Cardiac muscle cell (in vitro differentiated cells and primary cell): ENCODE measurements at regions not wholly inside any gene's neighbourhood (a gene's known extent, or its start where the extent isn't known, plus 50 kb on each side); places are given as distances from the start of the nearest gene placed in this dataset.

Source experiments
- DNase-seq, 2 donors: peaks; one replicate each; pipeline versions ENCODE4 v3.0.0 to v3.0.0-alpha.2; 2010 to 2017; ENCODE audit warnings: low read depth in 1 of 2, low spot score in 1 of 2
- H3K27ac ChIP-seq: fragments of 200-600 bp; sonication (generic); 2 replicates; pipeline ENCODE4 v1.5.1; 2016
- H3K27me3 ChIP-seq: fragments of 200-600 bp; sonication (generic); 2 replicates; pipeline ENCODE4 v1.6.0; 2016; ENCODE audit warnings: control low read depth
- H3K36me3 ChIP-seq: fragments of 200-600 bp; sonication (generic); 2 replicates; pipeline ENCODE4 v1.5.1; 2016; ENCODE audit warnings: control low read depth
- H3K4me1 ChIP-seq: fragments of 200-600 bp; sonication (generic); 2 replicates; pipeline ENCODE4 v1.8.1; 2017; ENCODE audit warnings: low read depth, mild to moderate bottlenecking, mixed run types
- H3K4me3 ChIP-seq: fragments of 200-600 bp; sonication (generic); 2 replicates; pipeline ENCODE4 v1.5.1; 2016; ENCODE audit warnings: mild to moderate bottlenecking
- H3K9me3 ChIP-seq: fragments of 200-600 bp; sonication (generic); 2 replicates; pipeline ENCODE4 v1.5.1; 2017; ENCODE audit warnings: low read depth, mild to moderate bottlenecking, control low read depth
- TF ChIP-seq, protein P1 (sequence below): IDR thresholded peaks from 2 replicates; pipeline ENCODE4 v1.5.1; 2012; ENCODE audit warnings: low read depth, mild to moderate bottlenecking, low read length

DNA sequence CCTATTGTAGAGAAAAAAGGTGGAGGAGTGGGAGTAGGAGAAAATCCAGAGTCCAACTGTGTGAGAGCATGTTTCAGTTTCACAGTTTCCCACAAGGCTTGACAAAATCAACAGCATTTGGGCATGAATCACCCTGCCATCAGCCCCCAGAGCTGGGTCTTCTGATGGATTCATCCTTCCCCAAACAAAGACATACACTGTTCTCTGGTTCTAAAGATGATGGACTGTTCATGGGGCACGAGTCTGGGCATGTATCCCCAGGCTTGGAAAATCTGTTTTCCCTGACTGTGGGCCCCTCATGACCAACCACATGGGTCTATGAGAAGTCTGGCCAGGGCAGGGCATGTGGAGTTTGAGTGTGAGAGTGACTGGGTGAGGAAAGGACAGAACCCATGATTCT is 210.4 kb upstream of the IRX5 start:
- Histone ChIP-seq H3K27ac (no peak overlapping the region), H3K27me3 (no peaks in the 10 kb centered on the region), H3K4me1 (no peaks in the 10 kb centered on the region), H3K4me3 (no peak overlapping the region), H3K36me3 (no peaks in the 10 kb centered on the region), H3K9me3 (no peaks in the 10 kb centered on the region)
- TF ChIP-seq, protein P1, sequence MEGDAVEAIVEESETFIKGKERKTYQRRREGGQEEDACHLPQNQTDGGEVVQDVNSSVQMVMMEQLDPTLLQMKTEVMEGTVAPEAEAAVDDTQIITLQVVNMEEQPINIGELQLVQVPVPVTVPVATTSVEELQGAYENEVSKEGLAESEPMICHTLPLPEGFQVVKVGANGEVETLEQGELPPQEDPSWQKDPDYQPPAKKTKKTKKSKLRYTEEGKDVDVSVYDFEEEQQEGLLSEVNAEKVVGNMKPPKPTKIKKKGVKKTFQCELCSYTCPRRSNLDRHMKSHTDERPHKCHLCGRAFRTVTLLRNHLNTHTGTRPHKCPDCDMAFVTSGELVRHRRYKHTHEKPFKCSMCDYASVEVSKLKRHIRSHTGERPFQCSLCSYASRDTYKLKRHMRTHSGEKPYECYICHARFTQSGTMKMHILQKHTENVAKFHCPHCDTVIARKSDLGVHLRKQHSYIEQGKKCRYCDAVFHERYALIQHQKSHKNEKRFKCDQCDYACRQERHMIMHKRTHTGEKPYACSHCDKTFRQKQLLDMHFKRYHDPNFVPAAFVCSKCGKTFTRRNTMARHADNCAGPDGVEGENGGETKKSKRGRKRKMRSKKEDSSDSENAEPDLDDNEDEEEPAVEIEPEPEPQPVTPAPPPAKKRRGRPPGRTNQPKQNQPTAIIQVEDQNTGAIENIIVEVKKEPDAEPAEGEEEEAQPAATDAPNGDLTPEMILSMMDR, result no peak
- no peak for DNase-seq

GRCh38 chr16:54719624-54720023 is 211.0 kb upstream of the IRX5 start:
- Histone ChIP-seq H3K9me3 (no peaks in the 10 kb centered on the region), H3K27ac (no peak overlapping the region), H3K4me1 (no peaks in the 10 kb centered on the region), H3K36me3 (no peaks in the 10 kb centered on the region), H3K4me3 (no peak overlapping the region), H3K27me3 (no peaks in the 10 kb centered on the region)
- TF ChIP-seq, protein P1, result no peak
- DNase-seq, result no peak

- Histone ChIP-seq H3K27me3 (no peaks in the 10 kb centered on the region), H3K9me3 (no peaks in the 10 kb centered on the region), H3K4me3 (no peak overlapping the region), H3K36me3 (no peaks in the 10 kb centered on the region), H3K27ac (no peak overlapping the region), H3K4me1 (no peaks in the 10 kb centered on the region)
- DNase-seq, result no peak
- TF ChIP-seq, protein P1, result no peak
These were observed 212.3 kb upstream of the IRX5 start for GRCh38 chr16:54718376-54718775.

- Histone ChIP-seq H3K4me3 (no peak overlapping the region), H3K4me1 (no peaks in the 10 kb centered on the region), H3K27me3 (no peaks in the 10 kb centered on the region), H3K36me3 (no peaks in the 10 kb centered on the region), H3K9me3 (no peaks in the 10 kb centered on the region), H3K27ac (no peak overlapping the region)
- TF ChIP-seq, protein P1, result no peak
- DNase-seq, result no peak
These were observed 215.7 kb upstream of the IRX5 start for GRCh38 chr16:54715011-54715410.

DNA sequence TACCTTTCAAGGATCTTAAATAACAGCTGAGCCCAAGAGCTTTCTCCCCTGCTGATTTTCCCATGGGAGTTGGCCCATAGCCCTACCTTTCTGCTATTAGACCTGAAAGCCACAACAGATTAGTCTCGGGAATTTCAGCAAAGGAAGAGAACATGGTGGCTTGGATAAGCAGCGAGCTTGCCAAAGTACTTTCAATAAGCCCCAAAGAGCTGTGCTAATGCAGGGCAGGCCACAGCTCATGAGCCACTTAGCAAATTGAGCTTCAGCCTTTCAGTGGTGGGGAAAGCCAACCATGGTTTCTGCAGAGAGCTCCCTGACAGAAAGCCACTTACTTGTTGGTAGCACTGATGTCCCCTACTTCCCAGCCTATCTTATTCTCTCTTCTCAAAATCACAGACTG is 217.8 kb upstream of the IRX5 start:
- Histone ChIP-seq H3K4me3 (no peak overlapping the region), H3K27ac (no peak overlapping the region), H3K27me3 (no peaks in the 10 kb centered on the region), H3K9me3 (no peaks in the 10 kb centered on the region), H3K36me3 (no peaks in the 10 kb centered on the region), H3K4me1 (no peaks in the 10 kb centered on the region)
- TF ChIP-seq, protein P1, result no peak
- no peak for DNase-seq

DNA sequence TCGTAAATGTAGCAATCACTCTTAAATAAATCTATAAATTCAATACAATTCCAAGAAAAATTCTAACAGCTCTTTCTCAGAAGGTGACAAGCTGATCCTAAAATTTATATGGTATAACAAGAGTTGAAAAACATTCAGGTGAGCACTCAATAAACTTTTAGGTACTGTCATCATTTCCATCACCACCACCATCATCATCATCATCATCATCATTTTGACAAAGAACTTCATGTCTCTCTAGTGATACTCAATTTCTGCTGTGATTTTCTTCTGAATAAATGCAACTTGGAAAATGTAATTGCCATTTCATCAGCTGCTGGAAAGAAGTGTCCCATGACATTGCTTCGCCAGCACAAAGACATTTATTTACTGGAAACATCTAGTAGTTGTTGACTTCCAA is 222.9 kb upstream of the IRX5 start:
- Histone ChIP-seq H3K4me3 (no peak overlapping the region), H3K4me1 (no peaks in the 10 kb centered on the region), H3K27me3 (no peaks in the 10 kb centered on the region), H3K27ac (no peak overlapping the region), H3K36me3 (no peaks in the 10 kb centered on the region), H3K9me3 (no peaks in the 10 kb centered on the region)
- TF ChIP-seq, protein P1, result no peak
- no peak for DNase-seq
